ENCODE measurements at regions not wholly inside any gene's neighbourhood (a gene's known extent, or its start where the extent isn't known, plus 50 kb on each side); places are given as distances from the start of the nearest gene placed in this dataset.
"Not testable (repeated sequence)": the region's sequence is repeated elsewhere in the genome, so short reads cannot be mapped to it uniquely, and the experiment has no call there.

GRCh38 chr4:112060212-112060611 lies 85.0 kb upstream of the FAM241A start:
- DNase-seq, result no peak

DNA sequence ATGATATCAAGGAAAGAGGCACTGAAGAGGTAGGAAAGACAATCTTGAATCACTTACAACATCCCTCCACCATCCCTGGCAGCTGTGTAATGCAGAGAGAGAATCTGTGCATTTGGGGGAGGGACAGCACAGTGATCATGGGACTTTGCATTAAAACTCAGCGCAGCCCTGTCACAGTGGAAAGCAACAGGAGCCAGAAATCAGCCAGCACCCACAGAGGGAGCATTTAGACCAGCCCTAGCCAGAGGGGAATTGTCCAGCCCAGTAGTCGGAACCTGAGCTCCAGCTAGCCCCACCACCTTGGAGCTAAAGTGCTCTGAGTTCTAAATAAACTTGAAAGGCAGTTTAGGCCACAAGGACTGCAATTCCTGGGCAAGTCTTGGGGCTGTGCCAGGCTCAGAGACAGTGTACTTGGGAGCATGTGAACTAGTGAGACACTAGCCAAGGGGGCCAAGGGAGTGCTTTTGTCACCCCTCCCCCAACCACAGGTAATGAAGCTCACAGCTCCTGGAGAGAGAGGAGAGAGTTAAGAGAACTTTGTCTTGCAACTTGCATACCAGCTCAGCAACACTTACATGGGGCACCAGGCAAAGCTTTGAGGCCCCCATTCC lies 83.9 kb upstream of the FAM241A start:
- no peak for DNase-seq

GRCh38 chr4:112063260-112063659 lies 82.0 kb upstream of the FAM241A start:
- DNase-seq, result no peak

DNA sequence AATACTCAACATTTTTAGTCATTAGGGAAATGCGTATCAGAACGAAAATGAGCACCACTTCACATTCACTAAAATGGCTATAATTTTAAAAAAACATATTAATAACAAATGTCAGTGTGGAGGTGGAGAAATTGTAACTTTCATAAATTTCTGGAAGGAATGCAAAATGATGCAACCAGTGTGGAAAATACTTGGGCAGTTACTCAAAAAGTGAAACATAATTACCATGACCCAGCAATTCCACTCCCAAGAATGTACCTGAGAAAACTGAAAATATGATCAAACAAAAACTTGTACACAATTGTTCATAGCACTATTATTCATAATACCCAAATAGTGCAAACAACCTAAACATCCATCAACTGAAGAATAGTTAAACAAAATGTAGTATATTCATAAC lies 76.1 kb upstream of the FAM241A start:
- no peak for DNase-seq

- DNase-seq, result no peak
These were observed 72.1 kb upstream of the FAM241A start for GRCh38 chr4:112073181-112073580.

- DNase-seq, result no peak
These were observed 70.0 kb upstream of the FAM241A start for GRCh38 chr4:112075129-112075753.

DNA sequence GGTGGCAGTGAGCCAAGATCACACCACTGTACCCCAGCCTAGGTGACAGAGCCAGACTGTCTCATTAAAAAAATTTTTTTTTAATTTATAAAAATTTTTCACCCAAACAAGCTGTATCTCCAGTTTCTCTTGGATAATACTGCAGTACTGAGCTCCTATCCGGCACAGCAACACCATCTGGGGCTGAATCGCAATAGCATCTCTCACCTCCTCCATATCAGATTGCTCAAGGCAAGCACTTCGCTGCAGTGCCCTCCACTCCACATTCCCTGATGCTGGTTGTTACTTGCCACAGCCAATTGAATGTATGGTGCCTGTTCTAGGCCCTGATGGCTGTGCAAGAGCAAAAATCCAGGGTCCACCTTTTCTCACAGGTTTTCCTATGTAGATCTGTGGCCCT lies 69.3 kb upstream of the FAM241A start:
- DNase-seq, result no peak

- no peak for DNase-seq
These were observed 68.2 kb upstream of the FAM241A start for GRCh38 chr4:112076919-112077608.

GRCh38 chr4:112077743-112078142 lies 67.5 kb upstream of the FAM241A start:
- no peak for DNase-seq

GRCh38 chr4:112082954-112083586 lies 62.2 kb upstream of the FAM241A start:
- DNase-seq, result no peak

DNA sequence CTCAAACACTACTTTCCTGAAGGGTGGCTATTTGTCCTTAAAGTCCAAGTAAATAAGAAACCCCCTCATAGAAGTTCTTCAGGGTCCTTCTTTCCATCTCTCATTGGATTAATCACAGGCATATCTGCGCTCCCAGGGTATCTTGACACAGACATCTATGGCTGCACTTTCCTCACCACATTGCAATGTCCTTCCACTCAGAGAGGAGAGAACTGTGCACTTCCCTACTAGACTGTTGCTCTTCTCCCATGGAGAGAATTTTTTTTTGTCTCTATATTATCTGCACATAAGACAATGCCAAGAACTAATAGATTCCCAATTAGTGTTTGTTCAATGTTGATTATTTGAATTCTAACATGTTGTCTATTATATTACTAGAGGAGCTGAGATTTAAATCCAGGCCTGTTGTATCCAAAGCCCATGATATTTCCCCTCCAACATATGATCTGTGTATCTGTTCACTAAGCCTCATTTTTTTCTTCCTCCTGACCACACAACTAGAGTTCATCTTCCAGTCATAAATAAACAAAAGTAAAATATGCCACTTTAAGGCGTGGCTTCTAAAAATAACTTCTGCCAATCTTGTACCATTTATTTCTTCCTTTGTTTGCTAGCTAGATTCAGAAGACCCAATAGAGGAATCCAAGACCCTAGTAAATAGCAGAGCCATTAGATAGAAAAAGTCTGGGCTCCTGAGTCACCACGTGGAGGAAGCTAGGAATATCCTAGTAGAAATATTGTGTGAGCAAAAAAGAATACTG lies 61.5 kb upstream of the FAM241A start:
- no peak for DNase-seq

GRCh38 chr4:112085156-112086035 lies 59.9 kb upstream of the FAM241A start:
- DNase-seq, result no peak

DNA sequence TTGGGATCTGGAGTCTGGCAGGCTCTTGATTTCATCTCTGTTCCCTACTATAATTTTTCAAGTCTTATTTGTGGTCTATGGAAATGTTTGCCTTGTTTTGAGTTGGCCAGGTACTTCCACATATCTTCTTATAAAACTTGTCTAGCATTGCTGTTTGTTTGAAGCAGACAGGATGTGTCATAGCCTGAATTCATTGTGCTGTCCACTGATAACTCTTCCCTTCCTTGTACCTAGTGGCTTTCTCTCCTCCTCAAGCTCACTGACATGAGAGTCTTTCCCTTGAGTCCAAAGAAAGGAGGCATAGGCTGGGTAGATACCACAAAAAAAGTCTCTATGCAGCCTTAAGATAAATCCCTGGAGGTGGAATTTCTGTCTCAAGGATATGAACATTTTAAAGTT lies 59.2 kb upstream of the FAM241A start:
- DNase-seq, result no peak

DNA sequence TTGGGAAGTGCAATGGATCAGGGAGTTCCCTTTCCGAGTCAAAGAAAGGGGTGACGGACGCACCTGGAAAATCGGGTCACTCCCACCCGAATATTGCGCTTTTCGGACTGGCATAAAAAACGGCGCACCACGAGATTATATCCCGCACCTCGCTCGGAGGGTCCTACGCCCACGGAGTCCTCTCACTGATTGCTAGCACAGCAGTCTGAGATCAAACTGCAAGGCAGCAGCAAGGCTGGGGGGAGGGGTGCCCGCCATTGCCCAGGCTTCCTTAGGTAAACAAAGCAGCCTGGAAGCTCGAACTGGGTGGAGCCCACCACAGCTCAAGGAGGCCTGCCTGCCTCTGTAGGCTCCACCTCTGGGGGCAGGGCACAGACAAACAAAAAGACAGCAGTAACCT lies 58.6 kb upstream of the FAM241A start:
- DNase-seq, result not testable (repeated sequence)

DNA sequence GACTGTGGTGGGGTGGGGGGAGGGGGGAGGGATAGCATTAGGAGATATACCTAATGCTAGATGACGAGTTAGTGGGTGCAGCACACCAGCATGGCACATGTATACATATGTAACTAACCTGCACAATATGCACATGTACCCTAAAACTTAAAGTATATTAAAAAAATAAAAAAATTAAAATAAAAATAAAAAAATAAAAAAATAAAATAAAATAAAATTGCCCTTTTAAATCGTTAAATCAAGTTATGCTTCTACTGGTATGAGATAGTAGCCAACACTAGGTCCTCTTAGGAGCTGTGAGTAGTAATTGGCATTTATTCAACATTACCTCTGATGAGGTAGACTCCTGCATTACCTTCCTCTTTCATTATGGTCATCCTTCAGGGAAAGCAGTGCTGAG lies 52.9 kb upstream of the FAM241A start:
- not testable (repeated sequence) for DNase-seq

GRCh38 chr4:112093636-112094202 lies 51.5 kb upstream of the FAM241A start:
- DNase-seq, result no peak

DNA sequence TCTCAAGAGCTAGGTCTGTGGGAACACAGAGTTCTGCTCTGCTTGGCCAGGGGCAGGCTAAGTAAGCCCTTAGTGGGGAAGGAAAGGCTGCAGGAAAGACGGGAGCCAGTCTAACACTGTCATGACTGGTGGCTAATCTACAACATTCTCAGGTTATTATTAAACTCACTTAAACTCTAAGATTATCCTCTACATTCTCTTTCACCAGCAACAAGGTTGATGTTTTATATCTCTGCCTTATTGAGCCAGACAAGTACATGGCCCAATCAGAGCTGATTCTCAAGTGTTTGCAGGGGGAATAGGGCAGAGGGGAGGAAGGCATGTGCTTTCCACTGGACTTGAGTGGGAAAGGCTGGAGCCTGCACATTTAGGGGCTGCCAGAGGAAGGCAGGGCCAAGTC lies 50.9 kb upstream of the FAM241A start:
- DNase-seq, result no peak
